Inflammatory macrophage treated with lipopolysaccharide for 4 hours (primary cell): ENCODE measurements at regions not wholly inside any gene's neighbourhood (a gene's known extent, or its start where the extent isn't known, plus 50 kb on each side); places are given as distances from the start of the nearest gene placed in this dataset.
"Not testable (repeated sequence)": the region's sequence is repeated elsewhere in the genome, so short reads cannot be mapped to it uniquely, and the experiment has no call there.

ENCODE experiments used
- DNase-seq: peaks from one replicate; pipeline ENCODE4 v3.0.0-alpha.2; 2020

DNA sequence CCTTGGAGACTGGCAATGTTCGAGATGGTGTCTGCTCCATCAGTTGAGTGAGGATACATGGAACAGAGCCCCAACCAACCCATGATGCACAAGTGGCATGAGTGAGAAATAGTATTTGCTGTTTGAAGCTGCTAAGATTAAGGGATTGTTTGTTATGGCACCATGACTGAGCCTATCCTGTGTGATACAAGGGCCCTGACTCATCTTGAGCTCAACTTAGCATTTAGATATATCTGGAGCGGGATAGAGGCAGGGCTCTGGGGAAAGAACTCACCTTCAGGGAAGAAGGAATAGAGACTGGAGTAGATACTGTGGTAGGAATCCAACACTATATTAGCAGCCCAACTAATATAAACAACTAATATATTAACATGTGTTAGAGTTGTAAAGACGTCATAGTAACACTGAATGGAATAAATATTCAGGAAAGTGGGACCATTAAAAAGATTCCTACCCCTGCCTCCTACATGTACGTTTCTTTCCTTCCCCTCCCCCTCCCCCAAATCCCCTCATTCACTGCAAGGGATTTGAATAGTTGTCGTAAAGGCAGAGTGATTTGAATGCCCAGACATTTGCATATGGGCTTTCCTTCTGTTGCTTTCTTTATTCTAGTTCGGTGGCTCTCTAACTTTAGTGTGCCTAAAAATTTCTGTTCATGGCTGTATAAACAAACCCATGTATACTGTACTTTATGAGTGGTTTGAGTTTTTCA is 106.6 kb upstream of the POU3F1 start:
- DNase-seq: no peak

GRCh38 chr1:38152351-38153065 is 105.9 kb upstream of the POU3F1 start:
- DNase-seq: no peak

DNA sequence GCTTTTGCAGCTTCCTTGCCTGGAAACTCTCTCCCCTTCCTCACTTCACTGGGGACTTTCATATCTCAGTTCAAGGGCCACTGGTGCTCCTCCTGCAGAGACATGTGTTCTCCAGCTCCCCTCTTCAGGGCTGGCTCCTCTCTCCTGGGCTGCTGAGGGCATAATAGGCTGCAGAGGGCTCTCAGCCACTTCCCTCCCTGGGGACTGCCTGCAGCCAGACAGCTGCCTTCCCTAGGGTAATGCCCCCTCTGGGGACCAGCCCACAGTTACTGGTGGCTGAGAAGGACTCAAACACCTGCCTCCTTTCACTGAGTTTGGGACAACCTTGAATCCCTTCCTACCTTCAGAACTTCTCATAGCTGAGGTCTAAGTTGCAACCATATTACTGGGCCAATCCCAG is 104.8 kb upstream of the POU3F1 start:
- no peak for DNase-seq

DNA sequence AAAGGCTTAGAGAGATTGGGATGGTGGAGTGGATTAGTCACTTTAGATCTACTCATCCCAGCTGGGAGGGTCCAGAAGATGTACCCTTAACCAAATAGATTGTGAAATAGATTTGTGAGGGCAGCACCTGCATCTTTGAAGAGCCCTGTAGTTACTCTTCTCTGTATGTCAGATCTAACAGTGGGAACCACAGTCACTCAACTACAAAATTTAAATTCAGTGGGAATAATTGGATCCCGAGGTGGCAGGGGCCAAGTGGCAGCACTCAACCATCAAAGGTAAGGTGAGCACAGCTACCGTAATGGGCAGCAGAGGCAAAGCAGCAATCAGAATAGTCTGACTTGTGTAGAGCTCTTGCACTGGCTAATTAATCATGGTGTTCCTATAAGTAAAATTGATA is 99.5 kb upstream of the POU3F1 start:
- DNase-seq: not testable (repeated sequence)

DNA sequence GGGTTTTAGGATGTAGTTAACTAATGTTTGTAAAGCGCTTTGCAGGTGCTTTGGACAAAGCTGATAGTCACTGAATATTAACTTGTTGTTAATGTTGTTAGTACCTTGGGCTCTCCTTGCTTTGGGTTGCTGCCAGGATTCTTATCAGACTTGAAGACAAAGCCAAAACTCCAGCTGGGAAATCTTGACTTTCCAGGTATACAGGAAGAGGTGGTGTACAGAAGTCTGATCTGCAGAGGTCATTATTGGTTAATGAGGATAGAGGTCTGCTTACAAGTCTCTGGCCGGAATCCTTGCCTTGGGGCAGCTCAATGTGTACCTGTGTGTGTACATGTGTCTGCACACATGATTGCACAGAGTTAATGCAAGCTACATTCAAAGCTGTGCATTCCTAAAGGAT is 96.0 kb upstream of the POU3F1 start:
- DNase-seq: no peak

- no peak for DNase-seq
Observed at GRCh38 chr1:38141483-38141882, 94.9 kb upstream of the POU3F1 start.

DNA sequence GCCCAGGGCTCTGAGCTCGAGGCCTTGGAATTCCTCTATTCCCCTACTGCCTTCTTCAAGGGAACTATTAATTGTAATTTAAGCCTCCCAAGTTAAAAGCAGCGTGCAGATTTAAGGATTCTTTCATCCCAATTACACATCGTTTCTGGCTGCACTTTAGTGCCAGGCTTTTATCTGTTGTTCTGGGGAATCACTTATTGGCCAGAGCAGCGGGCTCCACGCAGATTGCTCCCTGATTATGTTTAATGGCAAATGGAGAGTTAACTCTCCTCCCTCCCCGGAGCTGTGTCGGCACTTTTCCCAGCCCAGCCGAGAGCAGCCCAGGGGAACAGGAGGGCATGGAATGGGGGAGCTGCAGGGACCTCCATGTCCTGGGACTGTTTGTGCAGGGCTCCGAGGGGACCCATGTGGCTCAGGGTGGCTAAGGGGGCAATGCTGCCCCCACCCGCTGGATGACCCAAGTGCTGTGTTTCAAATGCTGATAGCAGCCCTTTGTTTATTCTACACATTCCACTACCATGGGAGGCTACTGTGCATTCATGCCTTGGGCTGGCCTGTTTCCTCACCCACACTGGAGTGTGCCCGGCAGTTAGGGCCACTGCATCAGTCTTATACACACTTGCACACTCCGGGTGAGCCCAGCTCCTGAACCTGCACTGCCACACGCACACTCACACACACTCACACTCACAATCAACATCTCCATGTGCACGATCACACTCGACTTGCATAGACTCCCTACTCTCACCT is 93.3 kb upstream of the POU3F1 start:
- DNase-seq: no peak

DNA sequence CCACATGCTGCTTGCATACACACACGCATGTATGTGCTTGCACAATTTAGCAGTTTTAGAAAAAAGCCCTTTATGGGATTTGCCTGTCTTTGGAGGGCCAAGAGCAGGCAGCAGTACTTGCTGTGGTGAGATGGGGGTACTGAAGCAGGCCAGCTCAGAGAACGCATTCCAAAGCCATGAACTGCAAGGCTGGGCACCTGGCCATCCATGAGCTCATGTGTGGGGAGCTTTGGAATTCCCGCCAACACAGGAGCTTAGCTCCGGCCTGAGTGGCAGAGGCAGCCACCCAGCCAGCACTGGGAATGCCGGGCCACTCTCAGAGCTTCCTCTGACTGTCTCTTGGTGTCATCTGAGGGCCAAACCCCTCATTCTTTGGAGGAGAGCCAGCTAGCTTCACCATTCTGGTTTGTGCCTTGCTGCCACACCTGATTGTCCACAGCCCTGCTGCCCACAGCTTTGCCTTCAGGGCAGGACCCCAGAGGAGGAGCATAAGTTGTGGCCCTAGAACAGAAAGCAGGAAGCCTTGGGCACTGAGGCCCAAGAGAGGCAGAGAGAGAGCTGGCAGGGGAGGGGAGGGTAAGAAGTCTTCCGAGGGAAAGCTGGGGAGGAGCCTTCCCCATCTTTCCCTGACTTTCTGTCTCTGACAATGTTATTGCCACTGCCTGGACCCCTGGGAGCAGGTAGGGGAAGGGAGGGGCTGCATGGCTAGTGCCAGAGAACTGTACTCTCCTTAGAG is 92.1 kb upstream of the POU3F1 start:
- no peak for DNase-seq

- no peak for DNase-seq
Observed at GRCh38 chr1:38137164-38137563, 90.6 kb upstream of the POU3F1 start.

DNA sequence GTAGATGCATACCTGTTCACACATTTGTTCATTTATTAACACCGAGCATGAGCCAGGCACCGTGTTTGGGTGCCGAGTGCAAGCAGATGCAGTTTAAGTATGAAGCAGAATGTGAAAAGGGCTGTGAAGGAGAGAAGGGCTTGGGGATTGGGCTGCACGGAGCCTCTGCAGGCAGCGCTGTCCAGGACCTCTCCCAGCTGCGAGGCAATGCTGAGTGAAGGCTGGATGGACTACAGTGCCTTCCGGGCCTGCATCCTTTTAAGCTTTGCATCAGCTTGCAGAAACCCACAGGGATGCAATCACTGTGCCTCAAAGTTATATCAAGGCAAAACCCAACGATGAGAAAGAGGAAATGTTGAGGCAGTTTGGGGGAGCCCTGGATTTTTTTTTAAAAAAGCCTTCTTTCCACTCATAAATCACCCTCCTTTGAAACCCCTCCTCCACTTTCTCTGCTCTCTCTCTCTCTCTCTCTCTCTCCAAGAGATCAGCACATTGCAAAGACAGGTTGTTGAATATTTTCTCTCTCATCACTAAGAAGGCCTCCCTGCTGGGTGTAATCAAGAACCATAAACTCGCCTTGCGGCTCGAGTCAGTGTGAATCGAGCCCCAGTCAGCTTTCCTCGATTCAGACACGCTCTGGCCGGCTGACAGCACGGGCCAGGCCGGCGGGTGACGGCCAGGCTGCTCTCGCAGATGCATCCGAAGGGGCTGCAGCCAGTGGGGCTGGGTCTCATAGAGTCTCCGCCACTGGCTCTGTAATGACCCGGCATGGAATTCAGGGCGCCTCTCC is 89.2 kb upstream of the POU3F1 start:
- no peak for DNase-seq

DNA sequence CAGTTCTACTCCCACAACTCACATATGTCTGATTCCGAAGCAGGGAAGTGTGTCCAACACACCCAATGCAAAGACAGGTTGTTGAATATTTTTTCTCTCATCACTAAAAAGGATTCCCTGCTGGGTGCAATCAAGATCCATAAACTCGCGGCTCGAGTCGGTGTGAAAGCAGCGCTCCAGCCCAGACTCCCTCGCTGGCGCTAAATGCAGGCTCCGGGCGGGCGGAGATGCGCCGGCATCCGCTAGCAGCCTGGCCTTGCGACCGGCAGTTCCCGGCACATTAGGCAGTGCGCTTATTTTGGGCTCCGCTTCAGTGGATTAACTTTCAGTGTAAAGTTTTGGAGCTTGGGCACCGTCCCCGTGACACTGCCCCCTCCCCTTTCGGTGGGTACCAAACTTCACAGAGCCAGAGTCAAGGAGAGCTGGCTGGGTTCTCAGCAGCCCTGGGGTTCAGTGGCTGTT is 87.7 kb upstream of the POU3F1 start:
- no peak for DNase-seq

DNA sequence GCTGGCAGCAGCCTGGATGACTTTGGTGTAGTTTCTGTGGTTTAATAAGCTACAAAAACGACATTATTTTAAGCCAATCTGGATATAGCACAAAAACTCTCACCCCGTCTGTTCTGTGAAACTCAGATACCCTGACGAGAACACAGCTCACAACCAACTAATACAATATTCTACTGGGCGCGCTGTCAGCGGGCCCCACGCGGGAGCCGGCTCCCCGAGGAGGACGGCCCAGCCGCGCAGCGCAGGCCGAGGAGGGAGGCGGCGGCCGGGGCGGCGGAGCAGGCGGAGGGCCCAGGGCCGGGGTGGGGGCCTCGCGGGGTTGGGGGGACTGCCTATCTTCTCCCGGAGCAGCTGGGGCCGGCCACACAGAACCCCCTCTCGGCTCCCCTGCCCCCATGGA is 87.2 kb upstream of the POU3F1 start:
- no peak for DNase-seq

DNA sequence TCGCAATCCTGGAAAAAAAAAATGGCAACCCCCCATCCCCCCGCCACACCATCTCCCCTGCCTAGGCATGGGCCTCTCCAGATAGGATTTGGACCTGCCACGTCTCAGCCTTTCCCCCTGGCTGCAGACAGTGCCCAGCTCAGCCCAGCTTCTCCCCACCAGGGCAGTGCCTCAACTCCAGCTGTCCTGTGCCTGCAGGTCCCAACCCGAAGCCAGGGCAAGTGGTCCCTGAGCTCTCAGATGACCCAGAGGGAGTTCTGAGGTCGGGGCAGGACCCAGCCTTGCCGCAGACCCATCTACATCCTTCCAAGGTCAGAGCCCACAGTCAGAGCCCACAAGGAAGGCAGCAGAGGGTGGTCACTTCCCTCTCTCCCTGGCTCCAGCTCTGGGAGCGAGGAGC is 86.7 kb upstream of the POU3F1 start:
- no peak for DNase-seq

GRCh38 chr1:38132681-38133080 is 86.1 kb upstream of the POU3F1 start:
- no peak for DNase-seq

DNA sequence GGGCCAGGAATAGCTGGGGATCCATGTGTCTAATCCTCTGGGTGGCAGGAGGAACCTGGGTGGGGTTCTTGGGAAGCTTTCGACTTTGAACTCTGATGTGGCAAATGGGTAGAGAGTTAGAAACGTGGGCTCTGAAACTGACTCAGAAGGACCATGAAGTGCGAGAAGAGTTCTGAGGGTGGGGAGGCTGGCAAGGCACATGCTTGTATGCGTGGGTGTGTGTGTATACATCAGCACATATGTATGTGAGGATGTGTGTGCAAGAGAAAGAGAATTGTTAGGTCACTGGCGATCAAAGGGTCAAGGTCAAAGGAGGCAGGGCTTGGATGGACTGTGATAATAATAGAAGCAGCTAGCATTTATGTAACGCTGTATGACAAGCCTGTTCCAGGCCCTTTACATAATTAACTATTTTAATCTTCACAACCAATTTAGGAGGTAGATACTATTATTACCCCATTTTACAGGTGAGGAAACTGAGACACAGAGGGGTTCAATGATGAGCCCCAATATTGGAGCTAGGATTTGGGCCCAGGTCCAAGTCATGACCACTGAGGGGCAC is 84.5 kb upstream of the POU3F1 start:
- no peak for DNase-seq

DNA sequence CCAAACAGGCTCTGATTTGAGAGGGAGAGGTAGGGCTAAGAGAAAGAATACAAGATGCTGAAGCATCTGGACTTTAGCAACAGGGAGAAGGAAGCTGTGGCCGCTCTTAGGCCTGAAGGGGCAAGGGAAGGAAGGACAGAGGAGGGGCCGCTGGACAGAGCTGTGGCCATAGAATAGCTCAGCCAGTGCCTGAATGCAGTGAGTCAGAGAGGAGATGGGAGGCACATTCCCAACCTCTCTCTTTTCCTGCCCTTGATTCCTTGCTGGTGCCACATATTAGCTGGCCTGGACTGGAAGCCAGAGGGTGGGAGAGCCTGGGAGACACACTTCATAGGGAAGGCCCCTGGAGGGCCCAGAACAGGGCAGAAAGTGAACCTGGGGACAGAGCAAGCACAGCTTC is 83.4 kb upstream of the POU3F1 start:
- DNase-seq: no peak

DNA sequence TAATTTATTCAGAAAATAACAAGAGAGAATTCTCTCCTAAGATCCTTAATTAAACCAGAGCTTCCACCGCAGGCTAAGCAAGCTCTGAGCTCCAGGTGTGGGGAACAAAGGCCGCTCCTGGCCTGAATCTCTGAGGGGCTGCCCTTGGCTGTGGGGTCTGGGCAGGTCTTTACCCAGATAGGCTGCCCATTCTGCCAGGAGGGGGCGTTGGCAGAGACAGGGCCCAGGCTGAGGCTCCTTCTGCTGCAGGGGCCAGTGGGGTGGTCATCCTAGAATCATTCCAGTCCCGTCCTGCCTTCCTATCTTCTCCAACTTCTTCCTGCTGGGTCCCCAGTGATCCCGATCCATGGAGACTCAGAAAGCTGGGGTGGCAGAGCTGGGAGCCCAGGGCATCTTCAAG is 82.9 kb upstream of the POU3F1 start:
- no peak for DNase-seq

- no peak for DNase-seq
Observed at GRCh38 chr1:38128926-38129453, 82.4 kb upstream of the POU3F1 start.

- no peak for DNase-seq
Observed at GRCh38 chr1:38128511-38128910, 81.9 kb upstream of the POU3F1 start.

- no peak for DNase-seq
Observed at GRCh38 chr1:38127428-38127827, 80.8 kb upstream of the POU3F1 start.

GRCh38 chr1:38126970-38127369 is 80.4 kb upstream of the POU3F1 start:
- no peak for DNase-seq
